ENCODE measurements at regions not wholly inside any gene's neighbourhood (a gene's known extent, or its start where the extent isn't known, plus 50 kb on each side); places are given as distances from the start of the nearest gene placed in this dataset.

GRCh38 chr12:92402415-92402814, 256.8 kb upstream of the BTG1 start:
- TF ChIP-seq, protein P1, sequence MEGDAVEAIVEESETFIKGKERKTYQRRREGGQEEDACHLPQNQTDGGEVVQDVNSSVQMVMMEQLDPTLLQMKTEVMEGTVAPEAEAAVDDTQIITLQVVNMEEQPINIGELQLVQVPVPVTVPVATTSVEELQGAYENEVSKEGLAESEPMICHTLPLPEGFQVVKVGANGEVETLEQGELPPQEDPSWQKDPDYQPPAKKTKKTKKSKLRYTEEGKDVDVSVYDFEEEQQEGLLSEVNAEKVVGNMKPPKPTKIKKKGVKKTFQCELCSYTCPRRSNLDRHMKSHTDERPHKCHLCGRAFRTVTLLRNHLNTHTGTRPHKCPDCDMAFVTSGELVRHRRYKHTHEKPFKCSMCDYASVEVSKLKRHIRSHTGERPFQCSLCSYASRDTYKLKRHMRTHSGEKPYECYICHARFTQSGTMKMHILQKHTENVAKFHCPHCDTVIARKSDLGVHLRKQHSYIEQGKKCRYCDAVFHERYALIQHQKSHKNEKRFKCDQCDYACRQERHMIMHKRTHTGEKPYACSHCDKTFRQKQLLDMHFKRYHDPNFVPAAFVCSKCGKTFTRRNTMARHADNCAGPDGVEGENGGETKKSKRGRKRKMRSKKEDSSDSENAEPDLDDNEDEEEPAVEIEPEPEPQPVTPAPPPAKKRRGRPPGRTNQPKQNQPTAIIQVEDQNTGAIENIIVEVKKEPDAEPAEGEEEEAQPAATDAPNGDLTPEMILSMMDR (conservative IDR thresholded peaks at IDR 0.05; ENCODE audit: low read length), result no peak
- no peak for TF ChIP-seq EZH2phosphoT487 (IDR thresholded peaks at IDR 0.05; ENCODE audit: borderline replicate concordance, low read depth, low read length)

Measured in OCI-LY7 (cell line).